GM12872 (cell line): ENCODE measurements at regions not wholly inside any gene's neighbourhood (a gene's known extent, or its start where the extent isn't known, plus 50 kb on each side); places are given as distances from the start of the nearest gene placed in this dataset.

Experiments used
- TF ChIP-seq, protein P1 (sequence below): IDR thresholded peaks from 3 replicates; pipeline ENCODE4 v1.5.1; 2011; ENCODE audit warnings: low read depth, mild to moderate bottlenecking, low read length, moderate library complexity; ENCODE audit not compliant: insufficient read depth

DNA sequence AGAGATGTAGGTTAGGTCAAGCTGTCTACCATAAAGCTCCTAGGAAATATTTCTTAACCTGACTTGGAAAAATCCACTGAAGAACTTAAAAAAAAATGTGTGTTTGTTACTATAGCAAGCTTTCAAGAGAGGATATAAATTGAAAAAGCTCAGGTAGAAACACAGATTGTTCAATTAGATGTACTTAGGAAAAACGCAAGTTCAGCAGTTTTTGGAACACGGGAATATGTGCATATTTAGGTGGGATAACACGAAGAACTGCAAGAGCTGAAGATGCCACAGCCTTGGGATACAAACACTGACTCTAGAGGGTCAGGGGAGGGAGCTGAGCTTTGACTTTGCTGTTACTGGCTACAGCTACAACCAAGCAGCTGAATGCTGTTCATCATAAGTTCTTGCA lies 77.8 kb upstream of the FSHB start:
- TF ChIP-seq, protein P1, sequence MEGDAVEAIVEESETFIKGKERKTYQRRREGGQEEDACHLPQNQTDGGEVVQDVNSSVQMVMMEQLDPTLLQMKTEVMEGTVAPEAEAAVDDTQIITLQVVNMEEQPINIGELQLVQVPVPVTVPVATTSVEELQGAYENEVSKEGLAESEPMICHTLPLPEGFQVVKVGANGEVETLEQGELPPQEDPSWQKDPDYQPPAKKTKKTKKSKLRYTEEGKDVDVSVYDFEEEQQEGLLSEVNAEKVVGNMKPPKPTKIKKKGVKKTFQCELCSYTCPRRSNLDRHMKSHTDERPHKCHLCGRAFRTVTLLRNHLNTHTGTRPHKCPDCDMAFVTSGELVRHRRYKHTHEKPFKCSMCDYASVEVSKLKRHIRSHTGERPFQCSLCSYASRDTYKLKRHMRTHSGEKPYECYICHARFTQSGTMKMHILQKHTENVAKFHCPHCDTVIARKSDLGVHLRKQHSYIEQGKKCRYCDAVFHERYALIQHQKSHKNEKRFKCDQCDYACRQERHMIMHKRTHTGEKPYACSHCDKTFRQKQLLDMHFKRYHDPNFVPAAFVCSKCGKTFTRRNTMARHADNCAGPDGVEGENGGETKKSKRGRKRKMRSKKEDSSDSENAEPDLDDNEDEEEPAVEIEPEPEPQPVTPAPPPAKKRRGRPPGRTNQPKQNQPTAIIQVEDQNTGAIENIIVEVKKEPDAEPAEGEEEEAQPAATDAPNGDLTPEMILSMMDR: no peak

DNA sequence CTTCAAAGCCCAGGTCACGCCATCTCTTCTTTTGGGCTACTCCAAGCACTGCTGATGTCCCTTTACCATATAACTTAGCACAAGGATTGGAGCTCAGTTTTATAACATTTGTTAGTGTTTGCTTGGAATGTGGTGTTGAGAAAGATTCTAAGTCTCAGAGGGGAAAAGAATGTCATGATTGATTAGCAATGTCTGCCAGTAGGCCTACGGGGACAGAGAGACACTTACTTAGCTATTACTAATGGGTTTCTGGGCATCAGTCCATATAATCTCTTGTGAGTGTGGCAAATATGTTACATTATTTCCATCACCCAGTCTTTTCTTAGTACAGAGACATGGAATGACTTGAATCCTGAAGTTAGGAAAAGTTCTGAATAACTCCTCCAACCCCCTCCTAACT lies 75.4 kb upstream of the FSHB start:
- TF ChIP-seq, protein P1: no peak

DNA sequence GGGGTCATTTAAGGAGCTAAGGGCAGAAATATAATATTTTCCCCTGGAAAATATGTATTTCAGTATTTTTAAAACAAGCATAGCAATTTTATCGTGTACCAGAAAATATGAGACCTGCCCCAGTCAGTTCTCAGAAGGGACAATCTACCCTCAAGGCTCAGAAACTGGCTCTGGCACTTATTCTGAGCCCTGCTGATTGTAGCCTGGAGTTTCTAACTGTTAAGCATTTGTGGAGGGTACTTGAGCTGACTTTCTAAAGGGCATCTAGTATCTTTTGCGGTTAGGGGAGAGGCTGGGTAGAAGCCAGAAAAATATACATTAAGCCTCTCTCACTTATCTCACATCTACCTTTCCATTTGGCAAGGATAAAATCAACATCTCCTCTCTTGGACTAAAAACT lies 71.3 kb upstream of the FSHB start:
- TF ChIP-seq, protein P1: no peak

DNA sequence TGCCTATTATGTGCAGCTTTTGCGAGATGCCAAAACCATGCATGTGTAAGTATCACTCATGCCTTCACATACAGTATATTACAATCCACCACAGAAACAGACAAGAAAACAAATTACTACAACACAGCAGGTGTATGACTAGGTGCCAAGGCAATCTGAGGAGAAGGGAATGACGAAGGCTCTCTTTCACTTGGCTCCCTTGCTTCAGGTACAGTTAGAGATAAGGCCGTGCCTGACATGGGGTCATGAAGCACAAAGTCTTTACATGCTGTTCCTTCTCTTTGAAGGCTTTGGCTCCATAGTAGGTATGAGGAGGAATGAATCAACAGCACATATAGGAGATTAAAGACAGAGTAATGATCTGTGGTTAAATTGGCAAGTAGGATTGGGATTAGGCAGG lies 65.2 kb upstream of the FSHB start:
- TF ChIP-seq, protein P1: no peak

DNA sequence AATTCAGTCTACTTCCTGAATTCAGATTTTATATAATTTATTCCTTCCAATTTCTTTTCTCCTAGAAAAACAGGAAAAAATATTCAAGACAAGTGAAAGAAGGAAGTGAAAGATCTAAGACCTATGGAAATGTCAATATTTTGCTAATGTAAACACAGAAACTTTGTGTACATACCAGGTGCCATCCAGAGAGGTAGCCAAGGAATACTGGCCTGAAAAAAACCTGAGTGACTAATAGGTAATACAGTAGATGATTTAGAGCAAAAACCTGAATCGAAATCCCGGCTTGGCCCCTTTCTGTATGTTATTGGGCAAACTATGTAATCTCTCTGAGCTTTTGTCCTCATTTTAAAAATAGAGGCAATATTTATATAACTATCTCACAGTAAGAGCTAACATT lies 59.2 kb upstream of the FSHB start:
- TF ChIP-seq, protein P1: no peak

DNA sequence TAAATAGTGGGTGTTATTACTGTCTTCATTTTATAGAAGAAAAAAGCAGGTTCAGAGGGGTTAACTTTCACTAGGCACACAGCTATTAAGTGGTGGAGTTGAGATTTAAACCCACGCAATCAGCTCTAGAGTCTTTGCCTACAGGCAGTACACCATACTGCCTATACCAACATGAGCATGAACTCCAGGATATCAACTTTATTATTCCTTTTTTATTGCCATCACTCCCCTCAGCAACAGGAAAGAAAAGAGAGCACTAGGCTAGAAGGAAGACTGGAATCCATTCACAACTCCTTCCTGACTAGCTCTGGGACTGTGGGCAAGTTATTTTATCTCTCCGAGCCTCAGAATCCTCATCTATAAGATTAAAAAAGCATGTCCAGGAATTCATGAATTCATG lies 58.7 kb upstream of the FSHB start:
- TF ChIP-seq, protein P1: no peak

DNA sequence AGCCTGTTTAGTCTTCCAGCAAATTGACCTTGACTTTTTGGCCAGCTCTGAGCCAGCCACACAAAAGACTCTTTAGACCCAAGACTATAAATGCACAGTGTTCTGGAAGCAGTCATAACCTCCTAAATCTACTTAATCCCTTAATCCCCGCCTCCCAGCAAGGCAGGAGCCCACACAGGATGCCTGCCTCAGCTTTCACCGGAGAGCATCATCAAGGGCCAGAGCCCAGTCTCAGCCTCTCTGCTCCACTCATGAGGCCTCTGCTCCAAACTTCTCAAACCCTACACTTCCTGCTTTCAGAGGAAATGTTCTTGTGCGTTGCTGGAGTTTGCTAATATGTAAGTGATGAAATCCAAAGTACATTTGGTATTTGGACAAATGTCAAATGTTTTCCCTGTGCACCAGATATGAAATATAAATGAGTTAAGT lies 57.9 kb upstream of the FSHB start:
- TF ChIP-seq, protein P1: no peak
